ENCODE measurements at regions not wholly inside any gene's neighbourhood (a gene's known extent, or its start where the extent isn't known, plus 50 kb on each side); places are given as distances from the start of the nearest gene placed in this dataset.

DNA sequence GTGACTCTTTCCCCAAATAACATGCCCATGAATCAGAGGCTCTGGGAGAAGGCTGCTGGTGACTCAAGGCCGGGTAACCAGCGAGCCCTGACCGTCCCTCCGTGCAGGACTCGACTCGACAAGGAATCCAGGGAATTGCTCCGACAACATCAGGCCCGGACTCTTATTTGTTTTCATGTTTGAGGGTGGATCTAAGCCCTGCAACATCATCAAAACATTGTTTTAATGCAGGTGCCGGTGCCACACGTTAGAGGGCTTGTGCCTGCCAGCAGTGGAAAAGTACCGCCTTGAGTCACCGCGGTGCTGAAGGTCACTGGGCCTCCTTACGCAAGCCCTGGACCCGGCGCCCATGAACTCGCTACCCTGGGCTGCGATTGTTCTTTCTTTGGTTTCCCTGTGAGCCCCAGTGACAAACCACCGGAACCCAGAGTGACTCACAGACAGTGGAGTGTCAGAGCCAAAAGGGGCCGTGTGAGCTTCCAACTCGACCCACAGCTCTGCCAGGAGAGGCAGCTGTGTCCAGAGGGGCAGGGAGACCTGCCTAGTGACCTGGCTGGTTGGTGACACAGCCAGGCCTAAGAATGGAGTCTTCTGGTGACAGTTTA, 139.4 kb upstream of the SHH start (continued):
- TF ChIP-seq, protein P1, sequence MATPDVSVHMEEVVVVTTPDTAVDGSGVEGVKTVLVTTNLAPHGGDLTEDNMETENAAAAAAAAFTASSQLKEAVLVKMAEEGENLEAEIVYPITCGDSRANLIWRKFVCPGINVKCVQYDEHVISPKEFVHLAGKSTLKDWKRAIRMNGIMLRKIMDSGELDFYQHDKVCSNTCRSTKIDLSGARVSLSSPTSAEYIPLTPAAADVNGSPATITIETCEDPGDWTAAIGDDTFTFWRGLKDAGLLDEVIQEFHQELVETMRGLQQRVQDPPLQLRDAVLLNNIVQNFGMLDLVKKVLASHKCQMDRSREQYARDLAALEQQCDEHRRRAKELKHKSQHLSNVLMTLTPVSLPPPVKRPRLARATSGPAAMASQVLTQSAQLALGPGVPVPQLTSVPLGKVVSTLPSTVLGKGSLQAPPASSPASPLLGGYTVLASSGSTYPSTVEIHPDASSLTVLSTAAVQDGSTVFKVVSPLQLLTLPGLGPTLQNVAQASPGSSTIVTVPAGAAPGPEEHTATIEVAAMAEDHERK (CRISPR knock-in tag; IDR thresholded peaks at IDR 0.05; ENCODE audit: low read depth): no peak
- TF ChIP-seq, protein P2, sequence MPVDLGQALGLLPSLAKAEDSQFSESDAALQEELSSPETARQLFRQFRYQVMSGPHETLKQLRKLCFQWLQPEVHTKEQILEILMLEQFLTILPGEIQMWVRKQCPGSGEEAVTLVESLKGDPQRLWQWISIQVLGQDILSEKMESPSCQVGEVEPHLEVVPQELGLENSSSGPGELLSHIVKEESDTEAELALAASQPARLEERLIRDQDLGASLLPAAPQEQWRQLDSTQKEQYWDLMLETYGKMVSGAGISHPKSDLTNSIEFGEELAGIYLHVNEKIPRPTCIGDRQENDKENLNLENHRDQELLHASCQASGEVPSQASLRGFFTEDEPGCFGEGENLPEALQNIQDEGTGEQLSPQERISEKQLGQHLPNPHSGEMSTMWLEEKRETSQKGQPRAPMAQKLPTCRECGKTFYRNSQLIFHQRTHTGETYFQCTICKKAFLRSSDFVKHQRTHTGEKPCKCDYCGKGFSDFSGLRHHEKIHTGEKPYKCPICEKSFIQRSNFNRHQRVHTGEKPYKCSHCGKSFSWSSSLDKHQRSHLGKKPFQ (CRISPR knock-in tag; IDR thresholded peaks at IDR 0.05; ENCODE audit: insufficient replicate concordance): no peak
- TF ChIP-seq PHF21A (CRISPR knock-in tag; IDR thresholded peaks at IDR 0.05): peak; percentile 94
- TF ChIP-seq ZNF329 (CRISPR knock-in tag; IDR thresholded peaks at IDR 0.05; ENCODE audit: low read depth): no peak
- TF ChIP-seq ZNF644 (CRISPR knock-in tag; IDR thresholded peaks at IDR 0.05; ENCODE audit: low read depth): peak; percentile 52; the same call in 1 of the 2 replicates
- TF ChIP-seq, protein P3, sequence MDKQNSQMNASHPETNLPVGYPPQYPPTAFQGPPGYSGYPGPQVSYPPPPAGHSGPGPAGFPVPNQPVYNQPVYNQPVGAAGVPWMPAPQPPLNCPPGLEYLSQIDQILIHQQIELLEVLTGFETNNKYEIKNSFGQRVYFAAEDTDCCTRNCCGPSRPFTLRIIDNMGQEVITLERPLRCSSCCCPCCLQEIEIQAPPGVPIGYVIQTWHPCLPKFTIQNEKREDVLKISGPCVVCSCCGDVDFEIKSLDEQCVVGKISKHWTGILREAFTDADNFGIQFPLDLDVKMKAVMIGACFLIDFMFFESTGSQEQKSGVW (CRISPR knock-in tag; IDR thresholded peaks at IDR 0.05; ENCODE audit: borderline replicate concordance): no peak
- TF ChIP-seq HNRNPUL1 (IDR thresholded peaks at IDR 0.05; ENCODE audit: low read depth, low read length): no peak
- TF ChIP-seq, protein P4, sequence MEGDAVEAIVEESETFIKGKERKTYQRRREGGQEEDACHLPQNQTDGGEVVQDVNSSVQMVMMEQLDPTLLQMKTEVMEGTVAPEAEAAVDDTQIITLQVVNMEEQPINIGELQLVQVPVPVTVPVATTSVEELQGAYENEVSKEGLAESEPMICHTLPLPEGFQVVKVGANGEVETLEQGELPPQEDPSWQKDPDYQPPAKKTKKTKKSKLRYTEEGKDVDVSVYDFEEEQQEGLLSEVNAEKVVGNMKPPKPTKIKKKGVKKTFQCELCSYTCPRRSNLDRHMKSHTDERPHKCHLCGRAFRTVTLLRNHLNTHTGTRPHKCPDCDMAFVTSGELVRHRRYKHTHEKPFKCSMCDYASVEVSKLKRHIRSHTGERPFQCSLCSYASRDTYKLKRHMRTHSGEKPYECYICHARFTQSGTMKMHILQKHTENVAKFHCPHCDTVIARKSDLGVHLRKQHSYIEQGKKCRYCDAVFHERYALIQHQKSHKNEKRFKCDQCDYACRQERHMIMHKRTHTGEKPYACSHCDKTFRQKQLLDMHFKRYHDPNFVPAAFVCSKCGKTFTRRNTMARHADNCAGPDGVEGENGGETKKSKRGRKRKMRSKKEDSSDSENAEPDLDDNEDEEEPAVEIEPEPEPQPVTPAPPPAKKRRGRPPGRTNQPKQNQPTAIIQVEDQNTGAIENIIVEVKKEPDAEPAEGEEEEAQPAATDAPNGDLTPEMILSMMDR (CRISPR knock-in tag; IDR thresholded peaks at IDR 0.05): no peak; the same call in 1 of the 2 replicates
- no peak for TF ChIP-seq LCORL (IDR thresholded peaks at IDR 0.05)
- TF ChIP-seq LCORL (CRISPR knock-in tag; IDR thresholded peaks at IDR 0.05): peak; percentile 84
- no peak for TF ChIP-seq JARID2 (CRISPR knock-in tag; IDR thresholded peaks at IDR 0.05; ENCODE audit: insufficient replicate concordance)
- TF ChIP-seq ZNF337 (CRISPR knock-in tag; IDR thresholded peaks at IDR 0.05; ENCODE audit: borderline replicate concordance, low read depth): no peak
- peak; percentile 78; the same call in 1 of the 2 replicates for TF ChIP-seq ZFP36L1 (CRISPR knock-in tag; IDR thresholded peaks at IDR 0.05)
- TF ChIP-seq, protein P5, sequence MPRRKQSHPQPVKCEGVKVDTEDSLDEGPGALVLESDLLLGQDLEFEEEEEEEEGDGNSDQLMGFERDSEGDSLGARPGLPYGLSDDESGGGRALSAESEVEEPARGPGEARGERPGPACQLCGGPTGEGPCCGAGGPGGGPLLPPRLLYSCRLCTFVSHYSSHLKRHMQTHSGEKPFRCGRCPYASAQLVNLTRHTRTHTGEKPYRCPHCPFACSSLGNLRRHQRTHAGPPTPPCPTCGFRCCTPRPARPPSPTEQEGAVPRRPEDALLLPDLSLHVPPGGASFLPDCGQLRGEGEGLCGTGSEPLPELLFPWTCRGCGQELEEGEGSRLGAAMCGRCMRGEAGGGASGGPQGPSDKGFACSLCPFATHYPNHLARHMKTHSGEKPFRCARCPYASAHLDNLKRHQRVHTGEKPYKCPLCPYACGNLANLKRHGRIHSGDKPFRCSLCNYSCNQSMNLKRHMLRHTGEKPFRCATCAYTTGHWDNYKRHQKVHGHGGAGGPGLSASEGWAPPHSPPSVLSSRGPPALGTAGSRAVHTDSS (CRISPR knock-in tag; conservative IDR thresholded peaks at IDR 0.05): no peak
- 0 out of 2 replicates have a peak, but pooled peaks have one; percentile 62 for TF ChIP-seq ZFP82 (CRISPR knock-in tag; IDR thresholded peaks at IDR 0.05; ENCODE audit: borderline replicate concordance)
- TF ChIP-seq ZNF20 (CRISPR knock-in tag; IDR thresholded peaks at IDR 0.05): no peak
- TF ChIP-seq POLR2G (IDR thresholded peaks at IDR 0.05; ENCODE audit: low read depth, low read length): peak; percentile 92
- TF ChIP-seq KDM5B (CRISPR knock-in tag; IDR thresholded peaks at IDR 0.05; ENCODE audit: borderline replicate concordance): peak; percentile 56; the same call in 1 of the 2 replicates
- no peak for TF ChIP-seq ZBTB1 (CRISPR knock-in tag; IDR thresholded peaks at IDR 0.05; ENCODE audit: borderline replicate concordance)
- TF ChIP-seq, protein P6, sequence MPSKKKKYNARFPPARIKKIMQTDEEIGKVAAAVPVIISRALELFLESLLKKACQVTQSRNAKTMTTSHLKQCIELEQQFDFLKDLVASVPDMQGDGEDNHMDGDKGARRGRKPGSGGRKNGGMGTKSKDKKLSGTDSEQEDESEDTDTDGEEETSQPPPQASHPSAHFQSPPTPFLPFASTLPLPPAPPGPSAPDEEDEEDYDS (CRISPR knock-in tag; IDR thresholded peaks at IDR 0.05): peak; percentile 56
- TF ChIP-seq AGO2 (optimal IDR thresholded peaks at IDR 0.05; ENCODE audit: low read depth, low read length): no peak
- peak; percentile 89; the same call in 1 of the 2 replicates for TF ChIP-seq ZNF605 (CRISPR knock-in tag; IDR thresholded peaks at IDR 0.05)
- no peak for TF ChIP-seq ZSCAN22 (CRISPR knock-in tag; IDR thresholded peaks at IDR 0.05)

All from HepG2 (cell line).